ENCODE measurements at regions not wholly inside any gene's neighbourhood (a gene's known extent, or its start where the extent isn't known, plus 50 kb on each side); places are given as distances from the start of the nearest gene placed in this dataset.

- FAIRE-seq (no peak), DNase-seq (ENCODE audit: low read depth in 1 of 2, low spot score in 2 of 2) (no peak)
- Histone ChIP-seq H2BK5ac (ENCODE audit: low read depth, low read length) (no peak overlapping the region), H2BK20ac (ENCODE audit: low read length) (no peak overlapping the region), H3K23ac (ENCODE audit: insufficient read length) (no peak overlapping the region), H2BK120ac (replicated peaks; ENCODE audit: low read depth, low read length) (no peak overlapping the region), H3K4me2 (ENCODE audit: insufficient read depth in 1 of 2, low read depth in 2 of 2, low read length in 2 of 2) (no peak overlapping the region), H2AK5ac (ENCODE audit: low read depth, low read length) (no peak overlapping the region), H3K36me3 (ENCODE audit: control insufficient read depth in 2 of 4, insufficient read depth in 4 of 4, low read length in 3 of 4) (no peaks in the 10 kb centered on the region), H3K56ac (replicated peaks; ENCODE audit: insufficient read length, low read depth, low read length) (no peak overlapping the region), H4K91ac (replicated peaks; ENCODE audit: insufficient read length, low read length) (no peak overlapping the region), H3K27ac (ENCODE audit: low read depth, low read length) (no peak overlapping the region), H3K4me1 (replicated peaks in 1 of 4; ENCODE audit: control insufficient read depth in 3 of 4, insufficient read depth in 4 of 4, low read length in 3 of 4) (no peaks in the 10 kb centered on the region), H3K79me1 (ENCODE audit: low read depth, low read length) (no peaks in the 10 kb centered on the region), H3K18ac (ENCODE audit: extremely low read depth, low read length) (no peak overlapping the region), H3K4ac (replicated peaks; ENCODE audit: insufficient read length, low read depth, low read length) (no peak overlapping the region), H3K9ac (replicated peaks in 1 of 4; ENCODE audit: extremely low read depth in 1 of 4, low read depth in 3 of 4, low read length in 3 of 4) (no peak overlapping the region), H3K9me3 (ENCODE audit: insufficient read depth in 2 of 2, low read depth in 1 of 2, low read length in 1 of 2) (0 out of 4 replicates have a peak, but pooled peaks cover 0 to 3% of the 10 kb centered on the region in 2 experiments), H2AFZ (ENCODE audit: low read length) (no peak overlapping the region), H3K4me3 (ENCODE audit: extremely low read depth in 1 of 4, insufficient read depth in 2 of 4, low read depth in 3 of 4, low read length in 4 of 4) (no peak overlapping the region), H4K20me1 (replicated peaks in 1 of 2; ENCODE audit: control insufficient read depth in 1 of 2, insufficient read depth in 2 of 2, low read length in 2 of 2) (no peaks in the 10 kb centered on the region), H2BK15ac (ENCODE audit: low read length) (no peak overlapping the region), H2BK12ac (ENCODE audit: low read depth, low read length) (no peak overlapping the region), H3K27me3 (replicated peaks in 1 of 4; ENCODE audit: control insufficient read depth in 3 of 4, extremely low read depth in 1 of 4, insufficient read depth in 3 of 4, low read length in 3 of 4) (no peaks in the 10 kb centered on the region), H4K5ac (ENCODE audit: insufficient read length, low read depth, low read length) (no peak overlapping the region), H3K79me2 (ENCODE audit: control insufficient read depth in 1 of 2, insufficient read depth in 2 of 2, low read length in 2 of 2) (no peaks in the 10 kb centered on the region), H3K23me2 (ENCODE audit: low read depth, low read length) (no peaks in the 10 kb centered on the region), H3K14ac (ENCODE audit: insufficient read length) (no peak overlapping the region), H4K8ac (ENCODE audit: extremely low read depth, insufficient read depth, low read length) (no peak overlapping the region)
- CTCF ChIA-PET (ENCODE audit: partially characterized antibody), result interaction anchor here (1.2 to 3.2 kb wide), 2 partner anchors 16 to 189 kb away, joined by 7 to 10 read pairs; no protein-coding TSS in a partner anchor
- POLR2A ChIA-PET (ENCODE audit: partially characterized antibody), result no interaction called here
- 98% methylated on average over 3 of the region's 3 CpGs; no CpG with 5 or more reads in 1 of the 2 experiments for WGBS, 2 experiments (ENCODE audit: extremely low coverage in 1 of 2, insufficient coverage in 1 of 2, insufficient read length in 1 of 2, insufficient replicate concordance in 2 of 2, low coverage in 1 of 2, low lambda C conversion rate in 2 of 2, missing lambda C conversion rate in 1 of 2)
- TF ChIP-seq JUN (IDR thresholded peaks at IDR 0.05; ENCODE audit: low read depth, low read length) (no peak), HDAC2 (IDR thresholded peaks at IDR 0.05; ENCODE audit: borderline replicate concordance in 1 of 2, low read depth in 2 of 2, low read length in 2 of 2) (no peak), HDAC6 (IDR thresholded peaks at IDR 0.05; ENCODE audit: low read depth, low read length) (no peak), CBX5 (IDR thresholded peaks at IDR 0.05; ENCODE audit: low read depth, low read length) (no peak), BACH1 (IDR thresholded peaks at IDR 0.05; ENCODE audit: low read length) (no peak), E2F6 (IDR thresholded peaks at IDR 0.05) (no peak), RXRA (IDR thresholded peaks at IDR 0.05; ENCODE audit: insufficient read depth, low read depth, low read length) (no peak), NANOG (IDR thresholded peaks at IDR 0.05; ENCODE audit: insufficient read depth, low read depth, low read length, poor library complexity, severe bottlenecking) (no peak), TBP (IDR thresholded peaks at IDR 0.05; ENCODE audit: low read depth, low read length) (no peak), ZNF274 (IDR thresholded peaks at IDR 0.05; ENCODE audit: borderline replicate concordance, extremely low read depth, low read length) (no peak), KDM1A (IDR thresholded peaks at IDR 0.05; ENCODE audit: borderline replicate concordance, low read length) (no peak), CHD2 (IDR thresholded peaks at IDR 0.05; ENCODE audit: low read length) (no peak), BCL11A (IDR thresholded peaks at IDR 0.05; ENCODE audit: low read depth in 2 of 2, low read length in 2 of 2) (no peak), RNF2 (IDR thresholded peaks at IDR 0.05; ENCODE audit: borderline replicate concordance, low read depth, low read length, missing control alignments, poor library complexity, severe bottlenecking) (no peak)
Observed at GRCh38 chr12:127297327-127297726, 969.6 kb upstream of the TMEM132C start.
